SK-N-SH (cell line): ENCODE measurements at regions not wholly inside any gene's neighbourhood (a gene's known extent, or its start where the extent isn't known, plus 50 kb on each side); places are given as distances from the start of the nearest gene placed in this dataset.

ENCODE experiments used
- CTCF ChIP-seq: fragments of 200-600 bp; sonication (generic); IDR thresholded peaks from 2 replicates; pipeline ENCODE4 v1.6.1; 2017; ENCODE audit warnings: antibody characterized with exemption, mild to moderate bottlenecking, moderate library complexity
- EP300 ChIP-seq, 2 experiments: IDR thresholded peaks; 2 replicates each; pipeline versions ENCODE4 v1.4.0 to v1.6.1; 2012; ENCODE audit warnings: borderline replicate concordance in 1 of 2, low read depth in 1 of 2, low read length in 1 of 2
- EZH2phosphoT487 ChIP-seq: fragments of 200-600 bp; sonication (generic); IDR thresholded peaks from 2 replicates; pipeline ENCODE4 v1.6.1; 2017; ENCODE audit warnings: low read depth, mixed run types, mild to moderate bottlenecking, antibody characterized with exemption, moderate library complexity, borderline replicate concordance
- GABPA ChIP-seq: IDR thresholded peaks from 2 replicates; pipeline ENCODE4 v1.4.0; 2012; ENCODE audit warnings: low read depth, mild to moderate bottlenecking
- JUND ChIP-seq: IDR thresholded peaks from 2 replicates; pipeline ENCODE4 v1.4.0; 2012
- MAX ChIP-seq: IDR thresholded peaks from 2 replicates; pipeline ENCODE4 v1.4.0; 2012; ENCODE audit warnings: low read depth
- POLR2AphosphoS5 ChIP-seq: IDR thresholded peaks from 2 replicates; pipeline ENCODE4 v1.6.1; 2012; ENCODE audit warnings: low read depth, low read length
- RAD21 ChIP-seq: IDR thresholded peaks from 2 replicates; pipeline ENCODE4 v1.6.1; 2012; ENCODE audit warnings: mild to moderate bottlenecking, low read length
- REST ChIP-seq: IDR thresholded peaks from 2 replicates; pipeline ENCODE4 v1.6.1; 2012; ENCODE audit warnings: mild to moderate bottlenecking, low read depth, low read length, moderate library complexity
- TAF1 ChIP-seq: IDR thresholded peaks from 2 replicates; pipeline ENCODE4 v1.6.1; 2012; ENCODE audit warnings: low read depth, mild to moderate bottlenecking, low read length, moderate library complexity, borderline replicate concordance
- TEAD4 ChIP-seq: IDR thresholded peaks from 2 replicates; pipeline ENCODE4 v1.4.0; 2012; ENCODE audit warnings: mild to moderate bottlenecking, borderline replicate concordance; ENCODE audit not compliant: insufficient read depth
- USF1 ChIP-seq: IDR thresholded peaks from 2 replicates; pipeline ENCODE4 v1.4.0; 2012; ENCODE audit warnings: low read depth, borderline replicate concordance
- YY1 ChIP-seq: IDR thresholded peaks from 2 replicates; pipeline ENCODE4 v1.4.0; 2012; ENCODE audit warnings: low read depth, mild to moderate bottlenecking
- ZBTB33 ChIP-seq: IDR thresholded peaks from 2 replicates; pipeline ENCODE4 v1.4.0; 2012; ENCODE audit warnings: low read depth, borderline replicate concordance

GRCh38 chr12:126114441-126114840 lies 1049.2 kb downstream of the AACS start:
- TF ChIP-seq REST = no peak
- no peak for TF ChIP-seq YY1
- TF ChIP-seq EP300 (IDR thresholded peaks at IDR 0.05; ENCODE audit: borderline replicate concordance in 1 of 2, low read depth in 1 of 2, low read length in 1 of 2) = no peak
- TF ChIP-seq CTCF = no peak
- TF ChIP-seq MAX = no peak
- no peak for TF ChIP-seq RAD21
- TF ChIP-seq TEAD4 = no peak
- TF ChIP-seq ZBTB33 = no peak
- no peak for TF ChIP-seq USF1
- no peak for TF ChIP-seq TAF1
- TF ChIP-seq EZH2phosphoT487 = no peak
- no peak for TF ChIP-seq POLR2AphosphoS5
- no peak for TF ChIP-seq JUND
- TF ChIP-seq GABPA = no peak
